Activated effector memory CD4-positive, alpha-beta T cell treated with anti-CD3 and anti-CD28 coated beads, Interleukin-2, amount 50 U/mL, for 16 hours (primary cell): ENCODE measurements at regions not wholly inside any gene's neighbourhood (a gene's known extent, or its start where the extent isn't known, plus 50 kb on each side); places are given as distances from the start of the nearest gene placed in this dataset.

Experiments
- DNase-seq: peaks from one replicate; pipeline ENCODE4 v3.0.0-alpha.2; 2020

- no peak for DNase-seq
These were observed 160.3 kb downstream of the OR13H1 start for GRCh38 chrX:131704136-131704695.

- DNase-seq: no peak
These were observed 165.7 kb downstream of the OR13H1 start for GRCh38 chrX:131709553-131709952.

GRCh38 chrX:131711478-131711867 lies 167.6 kb downstream of the OR13H1 start:
- no peak for DNase-seq

GRCh38 chrX:131723646-131724045 lies 179.8 kb downstream of the OR13H1 start:
- no peak for DNase-seq

GRCh38 chrX:131724292-131724691 lies 180.4 kb downstream of the OR13H1 start:
- no peak for DNase-seq

- DNase-seq: no peak
These were observed 181.3 kb downstream of the OR13H1 start for GRCh38 chrX:131725001-131725654.

- DNase-seq: no peak
These were observed 183.9 kb downstream of the OR13H1 start for GRCh38 chrX:131727778-131728177.

GRCh38 chrX:131728295-131729145 lies 184.6 kb downstream of the OR13H1 start:
- DNase-seq: no peak

- no peak for DNase-seq
These were observed 185.4 kb downstream of the OR13H1 start for GRCh38 chrX:131729295-131729694.

GRCh38 chrX:131734621-131735020 lies 190.7 kb downstream of the OR13H1 start:
- no peak for DNase-seq

- DNase-seq: no peak
These were observed 191.3 kb downstream of the OR13H1 start for GRCh38 chrX:131735127-131735526.

- no peak for DNase-seq
These were observed 195.9 kb downstream of the OR13H1 start for GRCh38 chrX:131739823-131740222.

GRCh38 chrX:131741103-131741581 lies 197.3 kb downstream of the OR13H1 start:
- no peak for DNase-seq

- DNase-seq: no peak
These were observed 202.1 kb downstream of the OR13H1 start for GRCh38 chrX:131745942-131746489.

GRCh38 chrX:131746491-131746968 lies 202.7 kb downstream of the OR13H1 start:
- no peak for DNase-seq

- no peak for DNase-seq
These were observed 203.3 kb downstream of the OR13H1 start for GRCh38 chrX:131747173-131747572.

GRCh38 chrX:131752493-131753198 lies 208.8 kb downstream of the OR13H1 start:
- DNase-seq: no peak

- no peak for DNase-seq
These were observed 218.9 kb downstream of the OR13H1 start for GRCh38 chrX:131762802-131763234.

GRCh38 chrX:131763674-131764073 lies 219.8 kb downstream of the OR13H1 start:
- no peak for DNase-seq

- no peak for DNase-seq
These were observed 220.3 kb downstream of the OR13H1 start for GRCh38 chrX:131764216-131764615.

GRCh38 chrX:131778269-131779218 lies 234.7 kb downstream of the OR13H1 start:
- DNase-seq: no peak
